Stimulated activated CD4-positive, alpha-beta T cell treated with anti-CD3 and anti-CD28 coated beads, Interleukin-1b, Interleukin-23, amount 100 ng/mL, for 48 hours (primary cell): ENCODE measurements at regions not wholly inside any gene's neighbourhood (a gene's known extent, or its start where the extent isn't known, plus 50 kb on each side); places are given as distances from the start of the nearest gene placed in this dataset.
"Not testable (repeated sequence)": the region's sequence is repeated elsewhere in the genome, so short reads cannot be mapped to it uniquely, and the experiment has no call there.

Experiments
- DNase-seq: peaks from one replicate; pipeline ENCODE4 v3.0.0-alpha.2; 2020

- not testable (repeated sequence) for DNase-seq
Observed at GRCh38 chr13:109268492-109268891, 517.9 kb downstream of the IRS2 start.

DNA sequence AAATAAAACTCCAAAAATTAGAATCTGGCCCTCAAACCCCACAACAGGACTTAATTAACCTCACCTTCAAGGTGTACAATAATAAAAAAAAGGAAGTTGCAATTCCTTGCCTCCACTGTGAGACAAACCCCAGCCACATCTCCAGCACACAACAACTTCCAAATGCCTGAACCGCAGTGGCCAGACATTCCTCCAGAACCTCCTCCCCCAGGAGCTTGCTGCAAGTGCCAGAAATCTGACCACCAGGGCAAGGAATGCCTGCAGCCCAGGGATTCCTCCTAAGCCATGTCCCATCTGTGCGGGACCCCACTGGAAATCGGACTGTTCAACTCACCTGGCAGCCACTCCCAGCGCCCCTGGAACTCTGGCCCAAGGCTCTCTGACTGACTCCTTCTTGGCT lies 519.0 kb downstream of the IRS2 start:
- not testable (repeated sequence) for DNase-seq

- DNase-seq, result not testable (repeated sequence)
Observed at GRCh38 chr13:109265438-109265742, 521.0 kb downstream of the IRS2 start.

GRCh38 chr13:109264603-109265437 lies 521.6 kb downstream of the IRS2 start:
- DNase-seq, result not testable (repeated sequence)

- DNase-seq, result not testable (repeated sequence)
Observed at GRCh38 chr13:109257761-109258157, 528.6 kb downstream of the IRS2 start.
